K562 (cell line): ENCODE measurements at regions not wholly inside any gene's neighbourhood (a gene's known extent, or its start where the extent isn't known, plus 50 kb on each side); places are given as distances from the start of the nearest gene placed in this dataset.

Experiments used
- ADNP ChIP-seq: fragments of 200-800 bp; sonication (Bioruptor generic); IDR thresholded peaks from 2 replicates; pipeline ENCODE4 v1.6.1; 2016; ENCODE audit warnings: missing genetic modification characterization, missing compliant biosample characterization
- ARID2 ChIP-seq: fragments of 450-650 bp; IDR thresholded peaks from 2 replicates; pipeline ENCODE4 v1.6.1; 2017; ENCODE audit warnings: antibody characterized with exemption, mild to moderate bottlenecking
- BACH1 ChIP-seq: fragments of 200-800 bp; sonication (Bioruptor generic); IDR thresholded peaks from 2 replicates; pipeline ENCODE4 v1.6.1; 2016; ENCODE audit warnings: missing genetic modification characterization, missing compliant biosample characterization
- C11orf30 ChIP-seq: fragments of 450-650 bp; IDR thresholded peaks from 2 replicates; pipeline ENCODE4 v1.6.1; 2016; ENCODE audit warnings: low read depth, mild to moderate bottlenecking
- CC2D1A ChIP-seq: fragments of 450-650 bp; IDR thresholded peaks from 2 replicates; pipeline ENCODE4 v1.6.1; 2017; ENCODE audit warnings: mild to moderate bottlenecking
- ERF ChIP-seq: fragments of 450-650 bp; formaldehyde crosslinking; IDR thresholded peaks from 2 replicates; pipeline ENCODE4 v1.4.0; 2020; ENCODE audit warnings: mild to moderate bottlenecking, mixed read lengths
- FOXK1 ChIP-seq: sonication (generic); formaldehyde crosslinking; IDR thresholded peaks from 2 replicates; pipeline ENCODE4 v1.8.0; 2022; ENCODE audit warnings: missing genetic modification reagents, mild to moderate bottlenecking, borderline replicate concordance
- HDAC1 ChIP-seq, 2 experiments: fragments of 450-650 bp; IDR thresholded peaks; 2 replicates each; pipeline ENCODE4 v1.6.1; 2016 to 2017; ENCODE audit warnings: inconsistent platforms in 1 of 2, mild to moderate bottlenecking in 1 of 2, moderate library complexity in 1 of 2
- HIVEP1 ChIP-seq: fragments of 250-450 bp; sonication (Bioruptor Pico); IDR thresholded peaks from 2 replicates; pipeline ENCODE4 v1.4.0; 2020; ENCODE audit warnings: mild to moderate bottlenecking
- HNRNPLL ChIP-seq: fragments of 200-400 bp; formaldehyde crosslinking; IDR thresholded peaks from 2 replicates; pipeline ENCODE4 v1.6.1; 2017; ENCODE audit warnings: low read length, low read depth, mild to moderate bottlenecking; ENCODE audit not compliant: poor library complexity, severe bottlenecking
- HSF4 ChIP-seq: fragments of 250-450 bp; sonication (Bioruptor Pico); IDR thresholded peaks from 2 replicates; pipeline ENCODE4 v2.1.2; 2022; ENCODE audit warnings: mild to moderate bottlenecking, moderate library complexity, borderline replicate concordance
- MTA1 ChIP-seq: fragments of 450-650 bp; IDR thresholded peaks from 2 replicates; pipeline ENCODE4 v1.6.1; 2017; ENCODE audit warnings: borderline replicate concordance
- MYC ChIP-seq, 2 experiments: fragments of 250-450 bp in 1 of 2; sonication (Bioruptor Pico) in 1 of 2; IDR thresholded peaks; 2 replicates each; pipeline versions ENCODE4 v1.5.1 to v1.6.1; 2012 to 2021; ENCODE audit warnings: low read depth in 2 of 2, borderline replicate concordance in 1 of 2, improper control_type of control experiment in 1 of 2, low read length in 1 of 2, mild to moderate bottlenecking in 1 of 2, moderate library complexity in 1 of 2
- POLR2AphosphoS2 ChIP-seq: IDR thresholded peaks from 2 replicates; pipeline ENCODE4 v1.6.1; 2012; ENCODE audit warnings: low read length, improper control_type of control experiment
- RBM34 ChIP-seq: fragments of 200-400 bp; formaldehyde crosslinking; IDR thresholded peaks from 2 replicates; pipeline ENCODE4 v1.6.1; 2018; ENCODE audit warnings: low read length, borderline replicate concordance; ENCODE audit not compliant: insufficient read depth
- SMC3 ChIP-seq: conservative IDR thresholded peaks from 2 replicates; pipeline ENCODE4 v1.6.1; 2011; ENCODE audit warnings: low read depth, low read length, improper control_type of control experiment; ENCODE audit not compliant: insufficient read depth
- STAT5B ChIP-seq: fragments of 250-450 bp; sonication (Bioruptor Pico); IDR thresholded peaks from 2 replicates; pipeline ENCODE4 v1.8.0; 2021; ENCODE audit warnings: mild to moderate bottlenecking, inconsistent platforms
- TAF7 ChIP-seq: fragments of 450-650 bp; IDR thresholded peaks from 2 replicates; pipeline ENCODE4 v1.6.1; 2016; ENCODE audit warnings: missing genetic modification characterization, missing compliant biosample characterization
- XRCC5 ChIP-seq: fragments of 200-400 bp; formaldehyde crosslinking; IDR thresholded peaks from 2 replicates; pipeline ENCODE4 v1.6.1; 2017; ENCODE audit warnings: low read depth, mild to moderate bottlenecking, low read length
- ZNF134 ChIP-seq: fragments of 250-450 bp; sonication (Bioruptor Pico); conservative IDR thresholded peaks from 2 replicates; pipeline ENCODE4 v1.4.0; 2020
- ZNF561 ChIP-seq: fragments of 450-650 bp; formaldehyde crosslinking; conservative IDR thresholded peaks from 2 replicates; pipeline ENCODE4 v1.4.0; 2020; ENCODE audit warnings: mild to moderate bottlenecking, moderate library complexity
- TF ChIP-seq, protein P1 (sequence below), 3 experiments: IDR thresholded peaks in 2 of 3; conservative IDR thresholded peaks in 1 of 3; 2 replicates each; pipeline ENCODE4 v1.5.1; 2011 to 2012; ENCODE audit warnings: low read length in 3 of 3, mild to moderate bottlenecking in 3 of 3, control low read depth in 2 of 3, improper control_type of control experiment in 1 of 3, inconsistent platforms in 1 of 3, low read depth in 1 of 3, mixed read lengths in 1 of 3, moderate library complexity in 1 of 3; ENCODE audit not compliant: insufficient read depth in 2 of 3
- TF ChIP-seq, protein P2 (sequence below): sonication (generic); formaldehyde crosslinking; IDR thresholded peaks from 2 replicates; pipeline ENCODE4 v1.8.0; 2023; ENCODE audit warnings: mild to moderate bottlenecking, missing genetic modification reagents
- TF ChIP-seq, protein P3 (sequence below): fragments of 450-650 bp; formaldehyde crosslinking; IDR thresholded peaks from 2 replicates; pipeline ENCODE4 v1.4.0; 2020; ENCODE audit warnings: mild to moderate bottlenecking, moderate library complexity
- TF ChIP-seq, protein P4 (sequence below): fragments of 450-650 bp; formaldehyde crosslinking; IDR thresholded peaks from 2 replicates; pipeline ENCODE4 v1.4.0; 2020; ENCODE audit warnings: mild to moderate bottlenecking, moderate library complexity

GRCh38 chr4:81844717-81845116, 373.0 kb upstream of the RASGEF1B start (continued):
- TF ChIP-seq SMC3 (peak; percentile 64; the same call in 1 of the 2 replicates), ZNF561 (CRISPR knock-in tag) (no peak), CC2D1A (no peak), POLR2AphosphoS2 (no peak), HNRNPLL (no peak), TAF7 (tag) (no peak), C11orf30 (peak; percentile 90), MTA1 (no peak), HSF4 (CRISPR knock-in tag) (no peak), BACH1 (tag) (peak; percentile 77), ADNP (tag) (no peak), HIVEP1 (CRISPR knock-in tag) (no peak), ARID2 (0 out of 2 replicates have a peak, but pooled peaks have one; percentile 33), ERF (CRISPR knock-in tag) (no peak), ZNF134 (CRISPR knock-in tag) (no peak), HDAC1 (IDR thresholded peaks at IDR 0.05) (no peak), MYC (IDR thresholded peaks at IDR 0.05; ENCODE audit: low read depth, low read length) (no peak), MYC (CRISPR knock-in tag; IDR thresholded peaks at IDR 0.05; ENCODE audit: borderline replicate concordance, low read depth) (no peak), FOXK1 (no peak), XRCC5 (no peak), STAT5B (CRISPR knock-in tag) (no peak), RBM34 (no peak)
- TF ChIP-seq, protein P1, sequence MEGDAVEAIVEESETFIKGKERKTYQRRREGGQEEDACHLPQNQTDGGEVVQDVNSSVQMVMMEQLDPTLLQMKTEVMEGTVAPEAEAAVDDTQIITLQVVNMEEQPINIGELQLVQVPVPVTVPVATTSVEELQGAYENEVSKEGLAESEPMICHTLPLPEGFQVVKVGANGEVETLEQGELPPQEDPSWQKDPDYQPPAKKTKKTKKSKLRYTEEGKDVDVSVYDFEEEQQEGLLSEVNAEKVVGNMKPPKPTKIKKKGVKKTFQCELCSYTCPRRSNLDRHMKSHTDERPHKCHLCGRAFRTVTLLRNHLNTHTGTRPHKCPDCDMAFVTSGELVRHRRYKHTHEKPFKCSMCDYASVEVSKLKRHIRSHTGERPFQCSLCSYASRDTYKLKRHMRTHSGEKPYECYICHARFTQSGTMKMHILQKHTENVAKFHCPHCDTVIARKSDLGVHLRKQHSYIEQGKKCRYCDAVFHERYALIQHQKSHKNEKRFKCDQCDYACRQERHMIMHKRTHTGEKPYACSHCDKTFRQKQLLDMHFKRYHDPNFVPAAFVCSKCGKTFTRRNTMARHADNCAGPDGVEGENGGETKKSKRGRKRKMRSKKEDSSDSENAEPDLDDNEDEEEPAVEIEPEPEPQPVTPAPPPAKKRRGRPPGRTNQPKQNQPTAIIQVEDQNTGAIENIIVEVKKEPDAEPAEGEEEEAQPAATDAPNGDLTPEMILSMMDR (IDR thresholded peaks at IDR 0.05 in 2 of 3, conservative IDR thresholded peaks at IDR 0.05 in 1 of 3; ENCODE audit: insufficient read depth in 2 of 3, low read depth in 1 of 3, low read length in 3 of 3): peak; percentile 63 to 90 (median 84)
- TF ChIP-seq, protein P2, sequence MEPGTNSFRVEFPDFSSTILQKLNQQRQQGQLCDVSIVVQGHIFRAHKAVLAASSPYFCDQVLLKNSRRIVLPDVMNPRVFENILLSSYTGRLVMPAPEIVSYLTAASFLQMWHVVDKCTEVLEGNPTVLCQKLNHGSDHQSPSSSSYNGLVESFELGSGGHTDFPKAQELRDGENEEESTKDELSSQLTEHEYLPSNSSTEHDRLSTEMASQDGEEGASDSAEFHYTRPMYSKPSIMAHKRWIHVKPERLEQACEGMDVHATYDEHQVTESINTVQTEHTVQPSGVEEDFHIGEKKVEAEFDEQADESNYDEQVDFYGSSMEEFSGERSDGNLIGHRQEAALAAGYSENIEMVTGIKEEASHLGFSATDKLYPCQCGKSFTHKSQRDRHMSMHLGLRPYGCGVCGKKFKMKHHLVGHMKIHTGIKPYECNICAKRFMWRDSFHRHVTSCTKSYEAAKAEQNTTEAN (CRISPR knock-in tag): no peak
- TF ChIP-seq, protein P3, sequence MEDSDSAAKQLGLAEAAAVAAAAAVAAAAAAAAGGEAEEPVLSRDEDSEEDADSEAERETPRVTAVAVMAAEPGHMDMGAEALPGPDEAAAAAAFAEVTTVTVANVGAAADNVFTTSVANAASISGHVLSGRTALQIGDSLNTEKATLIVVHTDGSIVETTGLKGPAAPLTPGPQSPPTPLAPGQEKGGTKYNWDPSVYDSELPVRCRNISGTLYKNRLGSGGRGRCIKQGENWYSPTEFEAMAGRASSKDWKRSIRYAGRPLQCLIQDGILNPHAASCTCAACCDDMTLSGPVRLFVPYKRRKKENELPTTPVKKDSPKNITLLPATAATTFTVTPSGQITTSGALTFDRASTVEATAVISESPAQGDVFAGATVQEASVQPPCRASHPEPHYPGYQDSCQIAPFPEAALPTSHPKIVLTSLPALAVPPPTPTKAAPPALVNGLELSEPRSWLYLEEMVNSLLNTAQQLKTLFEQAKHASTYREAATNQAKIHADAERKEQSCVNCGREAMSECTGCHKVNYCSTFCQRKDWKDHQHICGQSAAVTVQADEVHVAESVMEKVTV (CRISPR knock-in tag): peak; percentile 85
- TF ChIP-seq, protein P4, sequence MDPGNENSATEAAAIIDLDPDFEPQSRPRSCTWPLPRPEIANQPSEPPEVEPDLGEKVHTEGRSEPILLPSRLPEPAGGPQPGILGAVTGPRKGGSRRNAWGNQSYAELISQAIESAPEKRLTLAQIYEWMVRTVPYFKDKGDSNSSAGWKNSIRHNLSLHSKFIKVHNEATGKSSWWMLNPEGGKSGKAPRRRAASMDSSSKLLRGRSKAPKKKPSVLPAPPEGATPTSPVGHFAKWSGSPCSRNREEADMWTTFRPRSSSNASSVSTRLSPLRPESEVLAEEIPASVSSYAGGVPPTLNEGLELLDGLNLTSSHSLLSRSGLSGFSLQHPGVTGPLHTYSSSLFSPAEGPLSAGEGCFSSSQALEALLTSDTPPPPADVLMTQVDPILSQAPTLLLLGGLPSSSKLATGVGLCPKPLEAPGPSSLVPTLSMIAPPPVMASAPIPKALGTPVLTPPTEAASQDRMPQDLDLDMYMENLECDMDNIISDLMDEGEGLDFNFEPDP (CRISPR knock-in tag): no peak
